ENCODE measurements at regions not wholly inside any gene's neighbourhood (a gene's known extent, or its start where the extent isn't known, plus 50 kb on each side); places are given as distances from the start of the nearest gene placed in this dataset.
A peak's percentile ranks its signal among the peaks of the same experiment; 100 is the strongest.
"Not testable (repeated sequence)": the region's sequence is repeated elsewhere in the genome, so short reads cannot be mapped to it uniquely, and the experiment has no call there.

DNA sequence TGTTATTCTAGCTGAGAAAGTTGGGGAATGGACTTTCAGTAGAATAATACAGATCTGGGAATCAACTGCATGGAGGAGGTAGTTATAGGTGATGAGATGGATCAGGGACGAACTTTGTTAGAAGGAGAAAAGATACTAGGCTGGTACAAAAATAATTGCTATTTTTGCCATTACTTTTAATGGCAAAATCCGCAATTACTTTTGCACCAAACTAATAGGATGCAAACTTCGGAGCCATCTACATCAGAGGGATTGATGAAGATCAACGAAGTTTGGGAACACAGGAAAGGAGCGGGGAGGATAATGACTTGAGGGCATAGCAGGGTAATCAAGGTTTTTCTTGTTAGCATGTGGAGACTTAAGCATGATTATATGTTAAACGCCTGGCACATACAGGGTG lies 111.9 kb downstream of the DEFB131A start:
- CTCF ChIA-PET; POLR2A ChIA-PET; intact Hi-C loops (cut with micrococcal nuclease); H3K9me3 Mint-ChIP-seq; DNase-seq; H3K27ac Mint-ChIP-seq; H3K27me3 Mint-ChIP-seq; H3K36me3 Mint-ChIP-seq; H3K4me1 Mint-ChIP-seq (ENCODE audit: low read depth); H3K4me3 Mint-ChIP-seq: not testable (repeated sequence)

DNA sequence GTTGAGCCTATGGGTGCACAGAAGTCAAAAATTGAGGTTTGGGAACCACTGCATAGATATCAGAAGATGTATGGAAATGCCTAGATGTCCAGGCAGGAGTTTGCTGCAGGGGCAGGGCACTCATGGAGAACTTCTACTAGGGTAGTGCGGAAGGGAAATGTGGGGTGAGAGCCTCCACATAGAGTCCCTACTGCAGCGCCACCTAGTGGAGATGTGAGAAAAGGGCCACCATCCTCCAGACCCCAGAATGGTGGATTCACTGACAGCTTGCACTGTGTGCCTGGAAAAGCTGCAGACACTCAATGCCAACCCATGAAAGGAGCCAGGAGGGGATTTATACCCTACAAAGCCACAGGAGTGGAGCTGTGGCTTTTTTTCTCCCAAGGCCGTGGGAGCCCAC lies 133.7 kb downstream of the DEFB131A start:
- DNase-seq; H3K4me1 Mint-ChIP-seq (ENCODE audit: low read depth); CTCF ChIA-PET; POLR2A ChIA-PET; intact Hi-C loops (cut with micrococcal nuclease); H3K27ac Mint-ChIP-seq; H3K27me3 Mint-ChIP-seq; H3K4me3 Mint-ChIP-seq: not testable (repeated sequence)
- H3K9me3 Mint-ChIP-seq, result peaks cover 45% of the 10 kb centered on the region
- H3K36me3 Mint-ChIP-seq, result peaks cover 16% of the 10 kb centered on the region

DNA sequence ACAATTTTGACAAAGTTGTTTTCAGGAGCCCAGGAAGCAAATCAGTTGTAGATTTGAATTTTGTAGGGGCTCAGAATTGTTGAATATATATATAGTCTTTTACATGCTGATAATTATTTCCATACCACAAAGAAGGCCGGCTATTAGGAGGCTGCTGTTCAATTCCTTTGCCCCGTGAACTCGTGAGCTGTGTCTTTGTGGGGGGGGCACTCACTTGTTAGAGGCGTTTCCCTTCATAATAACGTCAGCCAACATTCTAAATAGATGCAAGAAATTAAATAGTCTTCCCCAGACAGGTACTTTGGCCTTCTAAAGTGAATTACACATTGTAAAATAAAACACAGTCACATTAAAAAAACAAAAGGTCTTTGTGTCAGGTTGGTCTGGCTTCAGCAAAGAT lies 138.7 kb downstream of the DEFB131A start:
- H3K27me3 Mint-ChIP-seq; H3K27ac Mint-ChIP-seq; H3K4me3 Mint-ChIP-seq; POLR2A ChIA-PET; H3K36me3 Mint-ChIP-seq; DNase-seq; H3K4me1 Mint-ChIP-seq (ENCODE audit: low read depth); intact Hi-C loops (cut with micrococcal nuclease): not testable (repeated sequence)
- CTCF ChIA-PET, result interaction anchor here (1.4 kb wide), 1 partner anchor 51 kb away, joined by 4 read pairs; no protein-coding TSS in a partner anchor
- H3K9me3 Mint-ChIP-seq, result peaks cover 22% of the 10 kb centered on the region

DNA sequence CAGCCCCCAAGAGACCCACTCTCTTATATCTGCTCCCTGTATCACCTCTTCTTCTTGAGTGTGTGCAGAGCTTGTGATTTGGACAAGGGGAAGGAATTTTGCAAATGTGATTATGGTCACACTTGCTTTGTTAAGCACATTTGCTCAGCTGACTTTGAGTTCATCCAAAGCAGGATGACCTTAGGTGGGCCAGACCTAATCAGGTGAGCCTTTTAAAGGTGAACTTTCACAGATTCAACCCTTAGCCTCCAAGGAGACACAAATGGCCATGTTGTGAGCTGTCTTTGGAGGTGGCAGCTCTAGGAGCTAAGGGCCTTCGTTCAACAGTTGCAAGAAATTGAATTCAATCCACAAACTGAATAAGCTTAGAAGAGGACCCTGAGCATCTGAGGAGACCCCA lies 147.8 kb downstream of the DEFB131A start:
- no peaks in the 10 kb centered on the region for H3K27me3 Mint-ChIP-seq
- intact Hi-C loops (cut with micrococcal nuclease), result no loop called here

DNA sequence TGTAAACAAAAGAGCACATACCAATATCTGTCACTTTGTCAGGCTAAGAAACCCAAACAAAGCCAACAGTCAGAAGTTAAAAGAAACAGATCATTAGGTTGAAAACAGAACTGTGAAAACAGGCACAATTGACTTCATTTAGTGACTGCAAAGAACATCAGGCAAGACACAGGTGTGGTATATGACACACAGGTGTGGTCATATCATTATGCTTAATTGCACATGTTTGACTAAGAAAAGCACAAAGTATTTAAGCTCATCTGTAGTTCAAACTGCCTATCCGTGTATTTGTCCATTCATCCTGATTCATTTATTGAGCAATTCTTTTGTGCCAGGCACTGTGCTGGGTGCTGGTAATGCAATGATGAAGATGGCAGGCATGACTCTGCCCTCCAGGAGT lies 150.7 kb downstream of the DEFB131A start:
- peaks cover 21% of the 10 kb centered on the region for H3K36me3 Mint-ChIP-seq
- H3K4me3 Mint-ChIP-seq, result no peak overlapping the region
- H3K27ac Mint-ChIP-seq, result no peak overlapping the region
- no peak for DNase-seq
- POLR2A ChIA-PET, result no interaction called here
- H3K27me3 Mint-ChIP-seq, result no peaks in the 10 kb centered on the region
- CTCF ChIA-PET, result no interaction called here
- peaks cover 15% of the 10 kb centered on the region for H3K9me3 Mint-ChIP-seq
- no peaks in the 10 kb centered on the region for H3K4me1 Mint-ChIP-seq (ENCODE audit: low read depth)
- intact Hi-C loops (cut with micrococcal nuclease), result no loop called here

More for the DNA sequence above, 147.8 kb downstream of the DEFB131A start:
- no peak for DNase-seq
- Mint-ChIP-seq H3K27ac (no peak overlapping the region), H3K36me3 (peaks cover 18% of the 10 kb centered on the region), H3K4me1 (ENCODE audit: low read depth) (no peaks in the 10 kb centered on the region), H3K9me3 (peaks cover 17% of the 10 kb centered on the region), H3K4me3 (no peak overlapping the region)
- ChIA-PET POLR2A (no interaction called here), CTCF (no interaction called here)

DNA sequence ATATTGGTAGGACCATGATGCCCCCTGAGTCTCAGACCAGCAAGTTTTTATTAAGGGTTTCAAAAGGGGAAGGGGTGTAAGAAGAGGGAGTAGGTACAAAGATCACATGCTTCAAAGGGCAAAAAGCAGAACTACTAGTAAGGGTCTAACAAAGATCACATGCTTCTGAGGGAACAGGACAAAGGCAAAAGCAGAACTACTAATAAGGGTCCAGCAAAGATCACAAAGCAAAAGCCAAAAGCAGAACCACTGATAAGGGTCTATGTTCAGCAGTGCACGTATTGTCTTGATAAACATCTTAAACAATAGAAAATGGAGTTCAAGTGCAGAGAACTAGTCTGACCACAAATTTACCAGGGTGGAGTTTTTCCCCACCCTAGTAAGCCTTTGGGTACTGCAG lies 151.3 kb downstream of the DEFB131A start:
- H3K27ac Mint-ChIP-seq; DNase-seq; intact Hi-C loops (cut with micrococcal nuclease); CTCF ChIA-PET; H3K4me3 Mint-ChIP-seq; H3K4me1 Mint-ChIP-seq (ENCODE audit: low read depth); POLR2A ChIA-PET; H3K27me3 Mint-ChIP-seq: not testable (repeated sequence)
- Mint-ChIP-seq H3K36me3 (peaks cover 21% of the 10 kb centered on the region), H3K9me3 (peaks cover 11% of the 10 kb centered on the region)

DNA sequence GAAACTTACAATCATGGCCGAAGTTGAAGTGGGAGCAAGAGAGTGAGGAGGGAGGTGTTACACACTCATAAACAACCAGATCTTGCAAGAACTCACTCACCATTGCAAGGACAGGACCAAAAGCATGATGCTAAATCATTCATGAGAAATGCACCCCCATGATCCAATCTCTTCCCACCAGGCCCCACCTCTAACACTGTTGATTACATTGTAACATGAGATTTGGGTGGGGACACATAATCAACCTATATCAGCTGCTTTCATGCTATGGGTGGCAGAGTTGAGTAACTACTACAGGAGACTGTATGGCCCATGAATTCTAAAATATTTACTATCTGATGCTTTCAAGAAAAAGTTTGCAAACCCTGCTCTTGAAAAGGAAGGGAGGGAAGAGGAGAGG lies 155.1 kb downstream of the DEFB131A start:
- POLR2A ChIA-PET, result no interaction called here
- no peaks in the 10 kb centered on the region for H3K27me3 Mint-ChIP-seq
- H3K27ac Mint-ChIP-seq, result no peak overlapping the region
- no peak overlapping the region for H3K4me3 Mint-ChIP-seq
- DNase-seq, result no peak
- H3K4me1 Mint-ChIP-seq (ENCODE audit: low read depth), result peaks cover 24% of the 10 kb centered on the region
- H3K9me3 Mint-ChIP-seq, result peaks cover 8% of the 10 kb centered on the region
- peaks cover 15% of the 10 kb centered on the region for H3K36me3 Mint-ChIP-seq
- intact Hi-C loops (cut with micrococcal nuclease), result no loop called here
- CTCF ChIA-PET, result no interaction called here

DNA sequence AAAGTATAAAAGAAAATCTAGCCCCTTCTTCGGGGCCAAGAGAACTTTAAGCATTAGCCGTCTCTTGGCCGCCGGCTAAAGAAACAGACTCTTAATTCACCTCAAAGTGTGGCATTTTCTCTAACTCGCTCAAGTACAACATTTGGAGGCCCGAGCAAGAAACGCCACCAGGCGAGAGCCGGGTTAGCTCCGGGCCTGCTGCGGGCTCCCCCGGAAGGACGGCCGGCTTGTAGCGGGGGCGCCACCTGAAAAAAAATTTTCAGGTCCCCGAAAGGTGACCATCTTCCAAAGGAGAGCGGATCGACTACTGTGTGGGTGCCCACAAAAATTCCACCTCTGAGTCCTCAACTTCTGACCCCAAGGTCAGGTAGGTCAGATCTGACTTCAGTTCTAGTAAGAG lies 156.0 kb downstream of the DEFB131A start:
- Mint-ChIP-seq H3K4me3 (no peak overlapping the region), H3K4me1 (ENCODE audit: low read depth) (peaks cover 34% of the 10 kb centered on the region), H3K27ac (no peak overlapping the region), H3K9me3 (peaks cover 5% of the 10 kb centered on the region), H3K27me3 (no peaks in the 10 kb centered on the region), H3K36me3 (peaks cover 12% of the 10 kb centered on the region)
- CTCF ChIA-PET, result no interaction called here
- no peak for DNase-seq
- POLR2A ChIA-PET, result no interaction called here
- intact Hi-C loops (cut with micrococcal nuclease), result loop anchor here (10.0 kb wide), 4 partner anchors 55 to 515 kb away; partner anchors contain the start of gene WDR1

DNA sequence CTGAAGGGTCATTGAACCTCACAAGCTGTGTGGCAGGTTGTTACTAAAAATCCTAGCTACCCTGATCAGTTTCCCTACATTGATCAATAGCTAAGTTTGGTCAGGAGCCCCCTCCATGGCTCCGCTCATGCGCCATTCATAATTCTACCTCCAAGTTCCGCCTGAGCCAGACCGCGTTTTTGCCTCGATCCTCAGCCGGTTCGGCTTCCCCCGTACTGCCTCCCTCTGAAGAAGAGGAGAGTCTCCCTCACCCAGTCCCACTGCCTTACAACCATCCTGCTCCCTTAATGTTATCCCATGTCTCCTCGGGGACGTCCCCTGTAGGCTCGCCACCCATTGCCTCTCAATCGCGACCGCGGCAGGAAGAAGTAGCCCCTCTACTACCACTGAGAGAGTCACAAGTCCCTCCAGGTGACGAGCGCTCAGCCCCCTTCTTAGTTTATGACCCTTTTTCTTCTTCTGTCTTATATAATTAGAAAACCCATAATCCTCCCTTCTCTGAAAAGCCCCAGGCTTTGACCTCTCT lies 158.2 kb downstream of the DEFB131A start:
- DNase-seq, result no peak
- no peaks in the 10 kb centered on the region for H3K27me3 Mint-ChIP-seq
- no peak overlapping the region for H3K4me3 Mint-ChIP-seq
- no peak overlapping the region for H3K27ac Mint-ChIP-seq
- H3K4me1 Mint-ChIP-seq (ENCODE audit: low read depth), result peaks cover 45% of the 10 kb centered on the region
- ChIA-PET CTCF (interaction anchor here (4.2 kb wide), 1 partner anchor 70 kb away, joined by 18 read pairs; no protein-coding TSS in a partner anchor), POLR2A (no interaction called here)
- intact Hi-C loops (cut with micrococcal nuclease), result loop anchor here (10.0 kb wide), 4 partner anchors 52 to 512 kb away; partner anchors contain the start of gene WDR1
- peaks cover 3% of the 10 kb centered on the region for H3K36me3 Mint-ChIP-seq
- no peaks in the 10 kb centered on the region for H3K9me3 Mint-ChIP-seq

DNA sequence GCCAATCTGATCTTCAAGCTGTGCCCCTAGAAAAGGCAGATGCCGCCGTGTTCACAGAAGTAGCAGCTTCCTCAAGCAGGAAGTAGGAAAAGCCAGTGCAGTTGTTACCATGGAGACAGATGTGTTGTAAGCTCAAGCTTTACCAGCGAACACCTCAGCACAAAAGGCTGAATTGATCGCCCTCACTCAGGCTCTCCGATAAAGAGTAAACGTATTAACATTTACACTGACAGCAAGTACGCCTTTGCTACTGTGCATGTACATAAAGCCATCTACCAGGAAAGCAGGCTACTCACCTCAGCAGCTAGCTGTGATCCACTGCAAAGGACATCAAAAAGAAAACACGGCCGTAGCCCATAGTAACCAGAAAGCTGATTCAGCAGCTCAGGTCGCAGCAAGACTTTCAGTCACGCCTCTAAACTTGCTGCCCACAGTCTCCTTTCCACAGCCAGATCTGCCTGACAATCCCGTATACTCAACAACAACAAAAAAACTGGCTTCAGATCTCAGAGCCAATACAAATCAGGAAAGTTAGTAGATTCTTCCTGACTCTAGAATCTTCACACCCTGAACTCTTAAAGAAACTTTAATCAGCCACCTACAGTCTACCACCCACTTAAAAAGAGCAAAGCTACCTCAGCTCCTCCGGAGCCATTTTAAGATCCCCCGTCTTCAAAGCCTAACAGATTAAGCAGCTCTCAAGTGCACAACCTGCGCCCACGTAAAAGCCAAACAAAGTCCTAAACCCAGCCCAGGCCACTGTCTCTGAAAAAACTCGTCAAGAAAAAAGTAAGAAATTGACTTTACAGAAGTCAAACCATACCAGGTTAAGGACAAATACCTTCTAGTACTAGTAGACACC lies 160.0 kb downstream of the DEFB131A start:
- peak; percentile 70 for DNase-seq
- H3K27me3 Mint-ChIP-seq, H3K9me3 Mint-ChIP-seq, POLR2A ChIA-PET, H3K36me3 Mint-ChIP-seq: not testable (repeated sequence)
- CTCF ChIA-PET, result interaction anchor here (4.2 kb wide), 1 partner anchor 72 kb away, joined by 18 read pairs; no protein-coding TSS in a partner anchor
- intact Hi-C loops (cut with micrococcal nuclease), result loop anchor here (10.0 kb wide), 4 partner anchors 51 to 511 kb away; partner anchors contain the start of gene WDR1
- Mint-ChIP-seq H3K4me3 (peak overlapping the region; percentile 80), H3K4me1 (ENCODE audit: low read depth) (peaks cover 53% of the 10 kb centered on the region), H3K27ac (peak overlapping the region; percentile 99)

DNA sequence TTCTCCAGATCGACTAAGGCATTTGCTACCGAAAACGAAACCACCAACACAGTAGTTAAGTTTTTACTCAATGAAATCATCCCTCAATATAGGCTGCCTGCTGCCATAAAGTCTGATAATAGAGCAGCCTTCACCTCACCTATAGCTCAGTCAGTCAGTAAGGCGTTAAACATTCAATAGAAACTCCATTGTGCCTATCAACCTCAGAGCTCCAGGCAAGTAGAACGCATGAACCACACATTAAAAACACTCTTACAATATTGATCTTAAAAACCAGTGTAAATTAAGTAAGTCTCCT lies 160.6 kb downstream of the DEFB131A start:
- CTCF ChIA-PET, result interaction anchor here (4.2 kb wide), 1 partner anchor 72 kb away, joined by 18 read pairs; no protein-coding TSS in a partner anchor

DNA sequence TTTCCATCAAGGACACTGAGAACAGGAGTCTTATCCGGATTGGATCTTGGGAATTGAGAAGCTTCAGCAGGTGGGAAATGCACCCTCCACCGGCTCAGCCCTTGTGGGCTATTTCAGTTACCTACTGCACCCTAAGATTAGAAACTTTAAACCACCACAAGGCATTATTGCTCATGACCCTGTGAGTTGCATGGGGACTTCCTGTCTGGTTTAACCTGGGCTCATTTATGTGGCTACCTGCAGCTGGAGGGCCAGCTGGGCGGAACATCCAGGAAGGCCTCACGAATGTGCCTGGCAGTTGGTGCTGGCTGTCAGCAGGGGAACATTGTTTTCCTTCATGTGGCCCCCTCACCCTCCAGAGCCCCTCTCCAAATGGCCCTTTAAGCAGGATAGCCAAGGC lies 164.1 kb downstream of the DEFB131A start:
- no peak overlapping the region for H3K4me3 Mint-ChIP-seq
- POLR2A ChIA-PET, result no interaction called here
- H3K9me3 Mint-ChIP-seq, result no peaks in the 10 kb centered on the region
- DNase-seq, result peak; percentile 11
- H3K27ac Mint-ChIP-seq, result no peak overlapping the region
- no peaks in the 10 kb centered on the region for H3K27me3 Mint-ChIP-seq
- H3K36me3 Mint-ChIP-seq, result no peaks in the 10 kb centered on the region
- peaks cover 41% of the 10 kb centered on the region for H3K4me1 Mint-ChIP-seq (ENCODE audit: low read depth)
- CTCF ChIA-PET, result interaction anchor here (1.3 kb wide), 1 partner anchor 76 kb away, joined by 5 read pairs; no protein-coding TSS in a partner anchor
- intact Hi-C loops (cut with micrococcal nuclease), result loop anchor here (10.0 kb wide), 4 partner anchors 47 to 507 kb away; partner anchors contain the start of gene WDR1

More for the DNA sequence above, 160.6 kb downstream of the DEFB131A start:
- H3K27ac Mint-ChIP-seq, result peak overlapping the region; percentile 99
- peak overlapping the region; percentile 80 for H3K4me3 Mint-ChIP-seq
- peaks cover 53% of the 10 kb centered on the region for H3K4me1 Mint-ChIP-seq (ENCODE audit: low read depth)
- intact Hi-C loops (cut with micrococcal nuclease), result loop anchor here (10.0 kb wide), 4 partner anchors 50 to 510 kb away; partner anchors contain the start of gene WDR1
- H3K9me3 Mint-ChIP-seq, H3K36me3 Mint-ChIP-seq, H3K27me3 Mint-ChIP-seq, POLR2A ChIA-PET, DNase-seq: not testable (repeated sequence)

DNA sequence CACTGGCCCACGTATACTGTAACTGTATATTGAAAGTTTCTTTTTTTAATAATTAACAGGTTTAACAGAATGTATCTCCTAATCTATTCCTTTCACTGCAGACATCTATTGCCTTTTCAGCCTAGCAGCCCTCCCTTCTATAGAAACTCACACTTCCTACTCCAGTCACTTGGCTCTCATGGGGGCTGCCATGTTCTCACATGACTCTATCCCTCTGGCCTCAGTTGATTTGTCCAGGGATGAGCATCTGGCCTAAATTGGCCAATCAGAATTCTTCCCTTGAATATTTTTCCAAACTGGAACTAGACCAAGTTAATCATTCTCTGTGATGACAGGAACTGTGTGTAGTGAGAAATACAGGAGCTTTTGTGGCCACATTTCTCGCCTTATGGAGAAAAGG lies 166.1 kb downstream of the DEFB131A start:
- POLR2A ChIA-PET; H3K4me3 Mint-ChIP-seq; DNase-seq; H3K27me3 Mint-ChIP-seq; H3K36me3 Mint-ChIP-seq; H3K27ac Mint-ChIP-seq; H3K9me3 Mint-ChIP-seq; CTCF ChIA-PET; intact Hi-C loops (cut with micrococcal nuclease): not testable (repeated sequence)
- peaks cover 24% of the 10 kb centered on the region for H3K4me1 Mint-ChIP-seq (ENCODE audit: low read depth)

All from activated CD4-positive, alpha-beta memory T cell treated with anti-CD3 and anti-CD28 coated beads for 36 hours (primary cell).